ENCODE measurements at regions not wholly inside any gene's neighbourhood (a gene's known extent, or its start where the extent isn't known, plus 50 kb on each side); places are given as distances from the start of the nearest gene placed in this dataset.

DNA sequence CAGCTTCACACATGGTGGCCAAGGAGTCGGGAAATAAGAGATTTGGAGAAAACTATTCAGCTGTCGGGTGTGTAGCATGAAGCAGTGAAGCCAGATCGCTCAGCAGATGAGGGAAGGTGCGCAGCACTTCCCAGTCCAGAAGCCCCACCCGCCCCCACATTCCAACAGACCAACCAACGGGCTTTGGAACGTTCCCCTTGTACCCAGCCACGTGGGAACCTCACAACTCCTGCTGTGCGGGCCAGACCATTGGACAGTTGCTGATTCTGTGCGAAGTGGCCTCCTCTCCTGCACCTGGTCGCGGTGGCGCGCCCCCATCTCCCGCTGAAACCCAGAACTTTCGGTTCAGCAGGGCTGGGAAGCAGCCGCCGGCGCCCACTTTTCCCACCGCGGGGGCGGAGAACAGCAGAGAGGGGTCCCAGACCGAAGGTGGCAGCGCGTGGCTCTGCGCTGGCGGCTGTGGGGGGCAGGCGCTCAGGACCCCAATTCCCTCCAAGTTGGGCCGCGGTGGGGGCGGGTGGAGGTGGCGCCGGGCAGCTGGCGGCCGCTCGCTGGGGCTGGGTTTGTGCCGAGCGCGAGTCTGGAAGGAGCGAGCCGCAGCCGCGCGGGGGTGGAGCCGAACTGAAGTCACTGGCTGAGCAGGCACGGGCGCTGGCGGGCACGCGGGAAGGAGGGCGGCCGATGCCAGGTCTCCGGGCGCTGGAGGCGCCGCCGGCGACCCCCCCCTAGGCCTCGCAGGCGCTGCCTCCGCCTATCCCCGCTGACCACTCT, 1301.5 kb upstream of the SORCS1 start:
- no peak overlapping the region for H3K27ac ChIP-seq (ENCODE audit: low read depth, low read length)
- intact Hi-C loops (cut with micrococcal nuclease): no loop called here
- POLR2A ChIA-PET: no interaction called here
- H2AFZ ChIP-seq (ENCODE audit: low read depth, low read length, poor library complexity, severe bottlenecking): no peak overlapping the region
- peaks cover 23 to 33% of the 10 kb centered on the region in 2 experiments; a peak in 3 of 4 replicates for H3K9me3 ChIP-seq (ENCODE audit: control insufficient read depth in 1 of 2, insufficient read depth in 1 of 2, low read depth in 1 of 2, low read length in 2 of 2)
- no peak for ATAC-seq
- no peak overlapping the region for H3K4me2 ChIP-seq (ENCODE audit: low read length)
- RAD21 ChIA-PET (ENCODE audit: low non-redundant PET in 1 of 2, low total read pairs in 2 of 2, uncharacterized antibody in 2 of 2, unreplicated experiment in 2 of 2): no interaction called here
- no peaks in the 10 kb centered on the region for H3K36me3 ChIP-seq (ENCODE audit: control insufficient read depth in 1 of 2, insufficient read depth in 2 of 2, low read length in 2 of 2)
- no peak overlapping the region for H3K4me3 ChIP-seq (replicated peaks in 1 of 2; ENCODE audit: low read depth in 1 of 2, low read length in 2 of 2)
- no peak overlapping the region for H3K9ac ChIP-seq (ENCODE audit: low read length)
- no TSS peak for BruUV-seq (replicated peaks)
- CTCF ChIA-PET: no interaction called here
- no peak for TF ChIP-seq CTCF (IDR thresholded peaks at IDR 0.05 in 2 of 3, conservative IDR thresholded peaks at IDR 0.05 in 1 of 3; ENCODE audit: borderline replicate concordance in 1 of 3, insufficient read depth in 1 of 3, low read depth in 2 of 3, low read length in 2 of 3)
- TF ChIP-seq, protein P1, sequence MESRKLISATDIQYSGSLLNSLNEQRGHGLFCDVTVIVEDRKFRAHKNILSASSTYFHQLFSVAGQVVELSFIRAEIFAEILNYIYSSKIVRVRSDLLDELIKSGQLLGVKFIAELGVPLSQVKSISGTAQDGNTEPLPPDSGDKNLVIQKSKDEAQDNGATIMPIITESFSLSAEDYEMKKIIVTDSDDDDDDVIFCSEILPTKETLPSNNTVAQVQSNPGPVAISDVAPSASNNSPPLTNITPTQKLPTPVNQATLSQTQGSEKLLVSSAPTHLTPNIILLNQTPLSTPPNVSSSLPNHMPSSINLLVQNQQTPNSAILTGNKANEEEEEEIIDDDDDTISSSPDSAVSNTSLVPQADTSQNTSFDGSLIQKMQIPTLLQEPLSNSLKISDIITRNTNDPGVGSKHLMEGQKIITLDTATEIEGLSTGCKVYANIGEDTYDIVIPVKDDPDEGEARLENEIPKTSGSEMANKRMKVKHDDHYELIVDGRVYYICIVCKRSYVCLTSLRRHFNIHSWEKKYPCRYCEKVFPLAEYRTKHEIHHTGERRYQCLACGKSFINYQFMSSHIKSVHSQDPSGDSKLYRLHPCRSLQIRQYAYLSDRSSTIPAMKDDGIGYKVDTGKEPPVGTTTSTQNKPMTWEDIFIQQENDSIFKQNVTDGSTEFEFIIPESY (IDR thresholded peaks at IDR 0.05; ENCODE audit: extremely low read depth, insufficient replicate concordance, low read length): no peak
- no peak for TF ChIP-seq SP1 (IDR thresholded peaks at IDR 0.05; ENCODE audit: low read depth)
- TF ChIP-seq CEBPB (IDR thresholded peaks at IDR 0.05; ENCODE audit: low read depth): no peak
- no peak for TF ChIP-seq SIN3A (IDR thresholded peaks at IDR 0.05; ENCODE audit: low read depth)
- no peak for TF ChIP-seq REST (IDR thresholded peaks at IDR 0.05; ENCODE audit: low read depth)
- no peak for TF ChIP-seq SRF (IDR thresholded peaks at IDR 0.05; ENCODE audit: low read depth)
- TF ChIP-seq EZH2phosphoT487 (IDR thresholded peaks at IDR 0.05; ENCODE audit: borderline replicate concordance): no peak
- TF ChIP-seq, protein P2, sequence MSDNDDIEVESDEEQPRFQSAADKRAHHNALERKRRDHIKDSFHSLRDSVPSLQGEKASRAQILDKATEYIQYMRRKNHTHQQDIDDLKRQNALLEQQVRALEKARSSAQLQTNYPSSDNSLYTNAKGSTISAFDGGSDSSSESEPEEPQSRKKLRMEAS (IDR thresholded peaks at IDR 0.05): no peak
- TF ChIP-seq YY1 (IDR thresholded peaks at IDR 0.05; ENCODE audit: extremely low read depth, insufficient replicate concordance, low read depth, low read length): no peak
- no peak for TF ChIP-seq POLR2A (IDR thresholded peaks at IDR 0.05; ENCODE audit: borderline replicate concordance, extremely low read depth, insufficient read depth, insufficient read length)
- no peak for TF ChIP-seq ELF1 (IDR thresholded peaks at IDR 0.05; ENCODE audit: borderline replicate concordance, low read depth)
- TF ChIP-seq RAD21 (IDR thresholded peaks at IDR 0.05; ENCODE audit: low read depth): no peak
- TF ChIP-seq, protein P3, sequence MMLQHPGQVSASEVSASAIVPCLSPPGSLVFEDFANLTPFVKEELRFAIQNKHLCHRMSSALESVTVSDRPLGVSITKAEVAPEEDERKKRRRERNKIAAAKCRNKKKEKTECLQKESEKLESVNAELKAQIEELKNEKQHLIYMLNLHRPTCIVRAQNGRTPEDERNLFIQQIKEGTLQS (IDR thresholded peaks at IDR 0.05): no peak
- no peak for DNase-seq (ENCODE audit: low read depth, low spot score)
- no peaks in the 10 kb centered on the region for H3K79me2 ChIP-seq (ENCODE audit: insufficient read depth, low read length)
- H4K20me1 ChIP-seq (ENCODE audit: insufficient read depth): no peaks in the 10 kb centered on the region
- no peaks in the 10 kb centered on the region for H3K4me1 ChIP-seq (ENCODE audit: control insufficient read depth in 1 of 2, insufficient read depth in 2 of 2, low read length in 2 of 2)
- H3K9me2 ChIP-seq (ENCODE audit: insufficient read depth): no peaks in the 10 kb centered on the region
- H3K27me3 ChIP-seq (ENCODE audit: insufficient read depth, low read length): no peaks in the 10 kb centered on the region

All from HCT116 (cell line).